ENCODE measurements at regions not wholly inside any gene's neighbourhood (a gene's known extent, or its start where the extent isn't known, plus 50 kb on each side); places are given as distances from the start of the nearest gene placed in this dataset.

GRCh38 chr2:71797035-71797810, 343.9 kb downstream of the DYSF start:
- Histone ChIP-seq H2AFZ (no peak overlapping the region), H3K4me3 (no peak overlapping the region), H3K79me2 (ENCODE audit: low read depth) (no peaks in the 10 kb centered on the region), H3K27me3 (ENCODE audit: insufficient read depth, low read depth) (no peaks in the 10 kb centered on the region), H4K20me1 (ENCODE audit: insufficient read depth) (no peaks in the 10 kb centered on the region), H3K9me3 (ENCODE audit: insufficient read depth, low read depth) (no peaks in the 10 kb centered on the region), H3K4me1 (replicated peaks; ENCODE audit: insufficient read depth) (peaks cover 41% of the 10 kb centered on the region), H3K4me2 (no peak overlapping the region), H3K27ac (no peak overlapping the region), H3K9me2 (ENCODE audit: insufficient read depth) (no peaks in the 10 kb centered on the region), H3K36me3 (ENCODE audit: low read depth) (no peaks in the 10 kb centered on the region), H3F3A (ENCODE audit: insufficient read depth, low read depth) (peaks cover 20% of the 10 kb centered on the region)
- no TSS peak for BruUV-seq (replicated peaks)
- DNase-seq, result no peak
- intact Hi-C loops (cut with micrococcal nuclease; ENCODE audit: unreplicated experiment), result loop anchor here (5.0 to 10.0 kb wide), 5 partner anchors 50 to 340 kb away; no protein-coding TSS in a partner anchor
- ChIA-PET POLR2A (ENCODE audit: unreplicated experiment) (no interaction called here), CTCF (interaction anchor here (0.6 to 1.3 kb wide), 5 partner anchors 13 to 763 kb away, joined by 3 to 13 read pairs (median 4); no protein-coding TSS in a partner anchor)
- TF ChIP-seq EZH2 (IDR thresholded peaks at IDR 0.05; ENCODE audit: low read depth) (no peak), CTCF (conservative IDR thresholded peaks at IDR 0.05) (no peak)

GRCh38 chr2:71796174-71796593, 342.8 kb downstream of the DYSF start:
- intact Hi-C loops (cut with micrococcal nuclease; ENCODE audit: unreplicated experiment), result loop anchor here (5.0 to 10.0 kb wide), 5 partner anchors 49 to 341 kb away; no protein-coding TSS in a partner anchor
- no peaks in the 10 kb centered on the region for H3K36me3 ChIP-seq (ENCODE audit: low read depth)
- H3K9me2 ChIP-seq (ENCODE audit: insufficient read depth), result no peaks in the 10 kb centered on the region
- no peaks in the 10 kb centered on the region for H3K79me2 ChIP-seq (ENCODE audit: low read depth)
- peaks cover 20% of the 10 kb centered on the region for H3F3A ChIP-seq (ENCODE audit: insufficient read depth, low read depth)
- H3K4me1 ChIP-seq (replicated peaks; ENCODE audit: insufficient read depth), result peaks cover 41% of the 10 kb centered on the region
- no peaks in the 10 kb centered on the region for H3K27me3 ChIP-seq (ENCODE audit: insufficient read depth, low read depth)
- ChIA-PET POLR2A (ENCODE audit: unreplicated experiment) (interaction anchor here (0.5 to 0.6 kb wide), 2 partner anchors 49 to 85 kb away, joined by 4 to 6 read pairs; no protein-coding TSS in a partner anchor), CTCF (interaction anchor here (0.6 to 0.7 kb wide), 2 partner anchors 186 to 415 kb away, joined by 3 read pairs; no protein-coding TSS in a partner anchor)
- H4K20me1 ChIP-seq (ENCODE audit: insufficient read depth), result no peaks in the 10 kb centered on the region
- H3K4me2 ChIP-seq, result peak overlapping the region; percentile 49
- no peak overlapping the region for H2AFZ ChIP-seq
- BruUV-seq (replicated peaks), result no TSS peak
- TF ChIP-seq EZH2 (IDR thresholded peaks at IDR 0.05; ENCODE audit: low read depth), result no peak
- TF ChIP-seq CTCF (conservative IDR thresholded peaks at IDR 0.05), result no peak
- peak; percentile 78 to 82 for DNase-seq
- 0 out of 2 replicates have a peak overlapping the region, but pooled peaks have one; percentile 22 for H3K27ac ChIP-seq
- H3K4me3 ChIP-seq, result no peak overlapping the region
- no peaks in the 10 kb centered on the region for H3K9me3 ChIP-seq (ENCODE audit: insufficient read depth, low read depth)

GRCh38 chr2:71795486-71795885, 342.1 kb downstream of the DYSF start:
- CTCF ChIA-PET, result interaction anchor here (0.6 to 0.7 kb wide), 2 partner anchors 185 to 343 kb away, joined by 3 to 4 read pairs; no protein-coding TSS in a partner anchor
- intact Hi-C loops (cut with micrococcal nuclease; ENCODE audit: unreplicated experiment), result loop anchor here (5.0 to 10.0 kb wide), 5 partner anchors 48 to 342 kb away; no protein-coding TSS in a partner anchor

More at GRCh38 chr2:71795486-71795885, 342.1 kb downstream of the DYSF start:
- Histone ChIP-seq H3K4me3 (no peak overlapping the region), H2AFZ (no peak overlapping the region), H3K9me3 (ENCODE audit: insufficient read depth, low read depth) (no peaks in the 10 kb centered on the region), H3K4me1 (replicated peaks; ENCODE audit: insufficient read depth) (peaks cover 41% of the 10 kb centered on the region), H3K27me3 (ENCODE audit: insufficient read depth, low read depth) (no peaks in the 10 kb centered on the region), H3K36me3 (ENCODE audit: low read depth) (no peaks in the 10 kb centered on the region), H3K79me2 (ENCODE audit: low read depth) (no peaks in the 10 kb centered on the region), H3K9me2 (ENCODE audit: insufficient read depth) (no peaks in the 10 kb centered on the region), H4K20me1 (ENCODE audit: insufficient read depth) (no peaks in the 10 kb centered on the region), H3K4me2 (peak overlapping the region; percentile 49), H3K27ac (peak overlapping the region; percentile 22), H3F3A (ENCODE audit: insufficient read depth, low read depth) (peaks cover 20% of the 10 kb centered on the region)
- BruUV-seq (replicated peaks), result no TSS peak
- DNase-seq, result no peak
- POLR2A ChIA-PET (ENCODE audit: unreplicated experiment), result interaction anchor here (0.6 kb wide), 2 partner anchors 85 to 205 kb away, joined by 5 to 6 read pairs; no protein-coding TSS in a partner anchor
- no peak for TF ChIP-seq EZH2 (IDR thresholded peaks at IDR 0.05; ENCODE audit: low read depth)
- TF ChIP-seq CTCF (conservative IDR thresholded peaks at IDR 0.05), result no peak

Measured in PC-9 (cell line).